Activated CD4-positive, alpha-beta T cell treated with anti-CD3 and anti-CD28 coated beads for 48 hours (primary cell): ENCODE measurements at regions not wholly inside any gene's neighbourhood (a gene's known extent, or its start where the extent isn't known, plus 50 kb on each side); places are given as distances from the start of the nearest gene placed in this dataset.

Experiments
- DNase-seq: peaks from one replicate; pipeline ENCODE4 v3.0.0-alpha.2; 2020

GRCh38 chr1:147852706-147853225, 49.8 kb upstream of the GJA8 start:
- DNase-seq: no peak
